ENCODE measurements at regions not wholly inside any gene's neighbourhood (a gene's known extent, or its start where the extent isn't known, plus 50 kb on each side); places are given as distances from the start of the nearest gene placed in this dataset.

DNA sequence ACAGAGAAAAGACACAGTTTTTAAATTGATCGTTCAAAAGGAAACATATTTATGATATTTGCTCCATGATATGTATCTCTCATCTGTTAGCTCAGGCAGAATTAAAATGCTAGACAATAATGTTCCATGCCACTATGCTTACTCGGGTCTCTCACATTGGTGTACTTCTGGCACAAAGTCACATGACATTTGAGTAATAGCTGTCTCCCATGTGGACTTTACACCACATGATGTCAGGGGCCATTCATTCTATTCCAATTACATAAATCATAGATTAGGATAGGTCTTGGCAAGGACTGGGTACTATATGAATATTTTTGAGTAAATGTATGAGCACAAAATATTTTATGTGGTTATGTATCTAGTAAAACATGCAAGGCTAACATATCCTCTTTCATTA, 648.4 kb downstream of the PLA2G4A start:
- no peaks in the 10 kb centered on the region for H3K27me3 Mint-ChIP-seq
- peaks cover 6% of the 10 kb centered on the region for H3K4me1 Mint-ChIP-seq (ENCODE audit: unreplicated experiment)
- H3K27ac Mint-ChIP-seq = no peak overlapping the region
- DNase-seq (ENCODE audit: extremely low spot score, unreplicated experiment) = no peak
- no peaks in the 10 kb centered on the region for H3K9me3 Mint-ChIP-seq
- no peak for TF ChIP-seq CTCF (conservative IDR thresholded peaks at IDR 0.05)
- H3K36me3 Mint-ChIP-seq = no peaks in the 10 kb centered on the region
- H3K4me3 Mint-ChIP-seq = no peak overlapping the region

DNA sequence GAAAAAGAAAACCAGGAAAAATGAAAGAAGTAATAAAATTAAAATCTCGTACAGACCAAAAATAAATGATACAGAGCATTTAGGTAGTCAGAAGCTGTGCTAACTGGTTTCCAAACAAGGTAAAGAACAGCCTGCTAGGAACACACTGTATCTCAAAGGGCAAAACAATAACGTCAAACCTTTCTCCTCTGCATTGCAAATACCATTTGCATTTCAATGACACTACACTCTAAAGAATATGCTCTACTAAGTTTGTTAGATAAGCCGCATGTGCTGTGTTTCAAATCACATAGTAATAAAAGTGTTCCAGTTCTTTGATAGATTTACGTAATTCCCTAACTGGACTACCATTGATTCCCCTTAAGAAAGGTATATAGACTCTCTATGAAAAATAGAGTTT, 648.8 kb downstream of the PLA2G4A start:
- TF ChIP-seq CTCF (conservative IDR thresholded peaks at IDR 0.05) = no peak
- Mint-ChIP-seq H3K27me3 (no peaks in the 10 kb centered on the region), H3K4me3 (no peak overlapping the region), H3K4me1 (ENCODE audit: unreplicated experiment) (peaks cover 6% of the 10 kb centered on the region), H3K27ac (no peak overlapping the region), H3K9me3 (no peaks in the 10 kb centered on the region), H3K36me3 (no peaks in the 10 kb centered on the region)
- no peak for DNase-seq (ENCODE audit: extremely low spot score, unreplicated experiment)

DNA sequence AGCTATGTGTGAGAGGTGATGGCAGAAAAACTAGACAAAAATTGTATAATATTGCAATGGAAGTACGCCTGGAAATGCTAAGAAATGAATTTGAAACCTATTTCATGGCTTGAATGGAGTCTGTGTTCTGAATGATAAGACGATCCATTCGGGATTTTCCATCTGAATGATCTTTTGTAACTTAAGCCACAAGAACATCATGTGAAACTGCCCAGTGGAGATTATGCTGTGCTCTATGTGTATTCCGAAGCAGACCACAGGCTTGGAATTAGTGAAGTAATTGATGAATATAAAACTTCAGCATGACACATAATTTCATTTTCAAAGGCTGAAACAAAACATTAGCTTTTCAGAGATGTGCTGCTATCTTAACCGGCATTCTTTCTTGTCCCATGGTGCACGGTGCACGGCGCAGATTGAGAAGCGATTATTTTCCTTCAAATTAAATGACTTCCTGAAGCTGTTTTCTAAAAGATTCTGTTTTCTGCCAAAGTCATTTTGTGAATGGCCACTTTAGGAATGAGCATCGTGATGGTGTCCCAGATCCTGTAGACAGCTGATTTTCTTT, 652.9 kb downstream of the PLA2G4A start:
- no peak for TF ChIP-seq CTCF (conservative IDR thresholded peaks at IDR 0.05)
- Mint-ChIP-seq H3K27ac (no peak overlapping the region), H3K27me3 (peaks cover 7% of the 10 kb centered on the region), H3K4me1 (ENCODE audit: unreplicated experiment) (peaks cover 6% of the 10 kb centered on the region), H3K36me3 (no peaks in the 10 kb centered on the region), H3K4me3 (no peak overlapping the region), H3K9me3 (no peaks in the 10 kb centered on the region)
- DNase-seq (ENCODE audit: extremely low spot score, unreplicated experiment) = no peak

GRCh38 chr1:187490266-187490665, 661.5 kb downstream of the PLA2G4A start:
- peaks cover 4% of the 10 kb centered on the region for H3K9me3 Mint-ChIP-seq
- peaks cover 8% of the 10 kb centered on the region for H3K4me1 Mint-ChIP-seq (ENCODE audit: unreplicated experiment)
- no peaks in the 10 kb centered on the region for H3K36me3 Mint-ChIP-seq
- DNase-seq (ENCODE audit: extremely low spot score, unreplicated experiment) = no peak
- no peak for TF ChIP-seq CTCF (conservative IDR thresholded peaks at IDR 0.05)
- H3K27ac Mint-ChIP-seq = no peak overlapping the region
- peaks cover 7% of the 10 kb centered on the region for H3K27me3 Mint-ChIP-seq
- no peak overlapping the region for H3K4me3 Mint-ChIP-seq

DNA sequence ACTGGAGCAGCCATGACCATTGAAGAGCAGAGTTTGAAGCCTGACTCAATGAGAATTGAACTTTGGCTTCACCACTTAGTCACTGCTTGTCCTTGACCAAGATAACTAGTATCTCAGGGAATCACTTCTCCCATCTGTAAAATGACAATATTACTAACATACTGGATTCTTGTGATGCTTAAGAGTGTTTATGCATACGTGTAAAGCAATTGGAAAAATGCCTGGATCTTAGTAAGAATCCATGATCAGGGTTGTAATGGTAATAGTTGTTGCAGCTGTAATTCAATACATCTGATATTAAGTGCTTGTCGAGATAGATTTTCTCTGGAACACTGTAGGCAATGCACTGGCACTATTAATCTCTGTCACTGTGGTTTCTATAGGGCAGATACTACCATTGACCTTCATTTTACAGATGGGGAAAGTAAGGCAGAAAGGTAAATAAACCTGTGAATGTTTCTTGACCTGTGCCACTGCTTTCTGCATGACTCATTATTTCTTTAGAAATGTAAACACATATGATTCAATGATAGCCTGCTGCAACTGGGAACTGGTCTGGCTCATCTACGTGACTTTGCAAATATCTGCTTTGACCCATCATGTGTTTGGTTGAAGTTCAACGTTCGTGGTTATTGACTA, 662.5 kb downstream of the PLA2G4A start:
- Mint-ChIP-seq H3K27ac (no peak overlapping the region), H3K4me3 (no peak overlapping the region), H3K9me3 (peaks cover 4% of the 10 kb centered on the region), H3K27me3 (peaks cover 3% of the 10 kb centered on the region), H3K36me3 (no peaks in the 10 kb centered on the region), H3K4me1 (ENCODE audit: unreplicated experiment) (peaks cover 8% of the 10 kb centered on the region)
- TF ChIP-seq CTCF (conservative IDR thresholded peaks at IDR 0.05) = no peak
- DNase-seq (ENCODE audit: extremely low spot score, unreplicated experiment) = no peak

All from type B pancreatic cell (in vitro differentiated cells).